Trophoblast cell (in vitro differentiated cells and primary cell): ENCODE measurements at regions not wholly inside any gene's neighbourhood (a gene's known extent, or its start where the extent isn't known, plus 50 kb on each side); places are given as distances from the start of the nearest gene placed in this dataset.
A peak's percentile ranks its signal among the peaks of the same experiment; 100 is the strongest.

ENCODE experiments used
- DNase-seq, 2 donors: peaks; one replicate each; pipeline ENCODE4 v3.0.0-alpha.2; 2016
- H2AFZ ChIP-seq: 2 replicates; pipeline ENCODE4 v1.6.1; 2013; ENCODE audit warnings: low read length, moderate library complexity, mild to moderate bottlenecking; ENCODE audit not compliant: insufficient read depth, poor library complexity
- H2AK5ac ChIP-seq: 2 replicates; pipeline ENCODE4 v1.6.1; 2013; ENCODE audit warnings: mild to moderate bottlenecking, low read length
- H2BK120ac ChIP-seq: 2 replicates; pipeline ENCODE4 v1.6.1; 2013; ENCODE audit warnings: low read length, mild to moderate bottlenecking, moderate library complexity; ENCODE audit not compliant: insufficient read depth, poor library complexity
- H2BK12ac ChIP-seq: 2 replicates; pipeline ENCODE4 v1.6.1; 2013; ENCODE audit warnings: mild to moderate bottlenecking, low read length, moderate library complexity
- H2BK5ac ChIP-seq: 2 replicates; pipeline ENCODE4 v1.6.1; 2013; ENCODE audit warnings: low read length, low read depth, moderate library complexity, mild to moderate bottlenecking; ENCODE audit not compliant: poor library complexity
- H3K14ac ChIP-seq: 2 replicates; pipeline ENCODE4 v1.6.1; 2013; ENCODE audit warnings: mild to moderate bottlenecking, low read length
- H3K18ac ChIP-seq: 2 replicates; pipeline ENCODE4 v1.6.1; 2013; ENCODE audit warnings: mild to moderate bottlenecking, low read length
- H3K23ac ChIP-seq: 2 replicates; pipeline ENCODE4 v1.6.1; 2013; ENCODE audit warnings: low read length
- H3K27ac ChIP-seq: 2 replicates; pipeline ENCODE4 v1.5.1; 2013; ENCODE audit warnings: low read depth, mild to moderate bottlenecking, inconsistent platforms, low read length, moderate library complexity
- H3K27me3 ChIP-seq: 2 replicates; pipeline ENCODE4 v1.6.1; 2013; ENCODE audit warnings: inconsistent platforms, mild to moderate bottlenecking, low read length, moderate library complexity; ENCODE audit not compliant: insufficient read depth
- H3K36me3 ChIP-seq, 2 experiments: 1 replicate in 1 of 2; 2 replicates in 1 of 2; pipeline ENCODE4 v1.6.1; 2013; ENCODE audit warnings: low read length in 2 of 2, mild to moderate bottlenecking in 2 of 2, moderate library complexity in 1 of 2; ENCODE audit not compliant: insufficient read depth in 2 of 2, control insufficient read depth in 1 of 2
- H3K4ac ChIP-seq: 2 replicates; pipeline ENCODE4 v1.6.1; 2013; ENCODE audit warnings: low read depth, mild to moderate bottlenecking, low read length, moderate library complexity
- H3K4me1 ChIP-seq, 2 experiments: 1 replicate in 1 of 2; 2 replicates in 1 of 2; pipeline ENCODE4 v1.6.1; 2013; ENCODE audit warnings: low read length in 2 of 2, mild to moderate bottlenecking in 2 of 2, moderate library complexity in 1 of 2; ENCODE audit not compliant: insufficient read depth in 2 of 2, control insufficient read depth in 1 of 2
- H3K4me2 ChIP-seq: 2 replicates; pipeline ENCODE4 v1.6.1; 2013; ENCODE audit warnings: inconsistent platforms, mild to moderate bottlenecking, low read length, moderate library complexity
- H3K4me3 ChIP-seq: 2 replicates; pipeline ENCODE4 v1.5.1; 2013; ENCODE audit warnings: mild to moderate bottlenecking, low read depth, low read length, inconsistent platforms
- H3K79me1 ChIP-seq: one replicate; pipeline ENCODE4 v1.6.1; 2013; ENCODE audit warnings: low read length
- H3K79me2 ChIP-seq: 2 replicates; pipeline ENCODE4 v1.6.1; 2013; ENCODE audit warnings: low read length, mild to moderate bottlenecking; ENCODE audit not compliant: control insufficient read depth, insufficient read depth, poor library complexity
- H3K9ac ChIP-seq: 2 replicates; pipeline ENCODE4 v1.6.1; 2013; ENCODE audit warnings: mild to moderate bottlenecking, low read length
- H3K9me3 ChIP-seq: 2 replicates; pipeline ENCODE4 v1.6.1; 2013; ENCODE audit warnings: low read depth, mild to moderate bottlenecking, control low read depth, inconsistent platforms, low read length; ENCODE audit not compliant: insufficient read depth
- H4K12ac ChIP-seq: 2 replicates; pipeline ENCODE4 v1.6.1; 2013; ENCODE audit warnings: low read depth, mild to moderate bottlenecking, low read length, moderate library complexity
- H4K8ac ChIP-seq: 2 replicates; pipeline ENCODE4 v1.6.1; 2013; ENCODE audit warnings: low read depth, mild to moderate bottlenecking, low read length, moderate library complexity
- H4K91ac ChIP-seq: one replicate; pipeline ENCODE4 v1.6.1; 2013; ENCODE audit warnings: low read depth, mild to moderate bottlenecking, low read length, moderate library complexity
- WGBS: extraction: QIAGEN DNeasy Blood & Tissue Kit; methylation state at CpG from one replicate; pipeline ENCODE4 v1.1.7; 2013; ENCODE audit warnings: missing lambda C conversion rate; ENCODE audit not compliant: insufficient read length, insufficient coverage; ENCODE audit errors: extremely low coverage; 5-methylcytosine and 5-hydroxymethylcytosine counted together

GRCh38 chr20:23272176-23273029 is 78.2 kb upstream of the NXT1 start:
- no peak overlapping the region for H4K12ac ChIP-seq
- no peak overlapping the region for H4K91ac ChIP-seq
- H3K4me1 ChIP-seq, result peaks cover 0 to 5% of the 10 kb centered on the region in 2 experiments
- no peak overlapping the region for H2AFZ ChIP-seq
- H2BK120ac ChIP-seq, result no peak overlapping the region
- H3K79me1 ChIP-seq, result no peaks in the 10 kb centered on the region
- H4K8ac ChIP-seq, result no peak overlapping the region
- no peak overlapping the region for H3K4me3 ChIP-seq
- H3K18ac ChIP-seq, result no peak overlapping the region
- no peak overlapping the region for H3K23ac ChIP-seq
- H3K9ac ChIP-seq, result no peak overlapping the region
- no CpG with 5 or more reads among the region's 6 CpGs for WGBS
- no peak overlapping the region for H3K4me2 ChIP-seq
- H3K27ac ChIP-seq, result no peak overlapping the region
- no peak overlapping the region for H2BK12ac ChIP-seq
- no peaks in the 10 kb centered on the region for H3K27me3 ChIP-seq
- DNase-seq, result no peak
- no peak overlapping the region for H3K14ac ChIP-seq
- H3K4ac ChIP-seq, result no peak overlapping the region
- peaks cover 12% of the 10 kb centered on the region for H3K9me3 ChIP-seq
- H2BK5ac ChIP-seq, result no peak overlapping the region
- no peaks in the 10 kb centered on the region for H3K79me2 ChIP-seq
- no peak overlapping the region for H2AK5ac ChIP-seq
- H3K36me3 ChIP-seq, result no peaks in the 10 kb centered on the region

GRCh38 chr20:23270382-23270911 is 80.1 kb upstream of the NXT1 start:
- Histone ChIP-seq H3K4me2 (no peak overlapping the region), H3K27me3 (no peaks in the 10 kb centered on the region), H3K9me3 (peaks cover 16% of the 10 kb centered on the region), H4K12ac (no peak overlapping the region), H3K14ac (no peak overlapping the region), H3K4me1 (peaks cover 0 to 5% of the 10 kb centered on the region in 2 experiments), H2AK5ac (no peak overlapping the region), H3K27ac (peak overlapping the region; percentile 36), H3K9ac (no peak overlapping the region), H2BK12ac (no peak overlapping the region), H3K79me1 (no peaks in the 10 kb centered on the region), H2BK5ac (no peak overlapping the region), H2AFZ (no peak overlapping the region), H4K91ac (no peak overlapping the region), H3K79me2 (no peaks in the 10 kb centered on the region), H3K4ac (no peak overlapping the region), H4K8ac (no peak overlapping the region), H2BK120ac (no peak overlapping the region), H3K36me3 (no peaks in the 10 kb centered on the region), H3K18ac (no peak overlapping the region), H3K4me3 (no peak overlapping the region), H3K23ac (no peak overlapping the region)
- peak; percentile 48 to 55 for DNase-seq
- no CpG with 5 or more reads among the region's 11 CpGs for WGBS

GRCh38 chr20:23269954-23270353 is 80.6 kb upstream of the NXT1 start:
- H4K91ac ChIP-seq, result no peak overlapping the region
- H2BK5ac ChIP-seq, result no peak overlapping the region
- no peak overlapping the region for H3K18ac ChIP-seq
- H2BK120ac ChIP-seq, result no peak overlapping the region
- H3K79me2 ChIP-seq, result no peaks in the 10 kb centered on the region
- H3K4me2 ChIP-seq, result no peak overlapping the region
- no peaks in the 10 kb centered on the region for H3K36me3 ChIP-seq
- no peak overlapping the region for H3K9ac ChIP-seq
- no peak overlapping the region for H2AFZ ChIP-seq
- DNase-seq, result no peak
- H3K79me1 ChIP-seq, result no peaks in the 10 kb centered on the region
- no peak overlapping the region for H3K23ac ChIP-seq
- WGBS, result no CpG with 5 or more reads among the region's 5 CpGs
- peak overlapping the region; percentile 36 for H3K27ac ChIP-seq
- H2AK5ac ChIP-seq, result no peak overlapping the region
- no peak overlapping the region for H3K4ac ChIP-seq
- H4K12ac ChIP-seq, result no peak overlapping the region
- no peak overlapping the region for H4K8ac ChIP-seq
- peaks cover 0 to 5% of the 10 kb centered on the region in 2 experiments for H3K4me1 ChIP-seq
- no peaks in the 10 kb centered on the region for H3K27me3 ChIP-seq
- H3K9me3 ChIP-seq, result peaks cover 16% of the 10 kb centered on the region
- no peak overlapping the region for H3K4me3 ChIP-seq
- H3K14ac ChIP-seq, result no peak overlapping the region
- no peak overlapping the region for H2BK12ac ChIP-seq

- Histone ChIP-seq H2BK12ac (no peak overlapping the region), H3K4ac (no peak overlapping the region), H3K9ac (no peak overlapping the region), H4K12ac (no peak overlapping the region), H3K18ac (no peak overlapping the region), H3K23ac (no peak overlapping the region), H3K79me1 (no peaks in the 10 kb centered on the region), H3K79me2 (no peaks in the 10 kb centered on the region), H3K4me2 (no peak overlapping the region), H4K8ac (no peak overlapping the region), H3K36me3 (no peaks in the 10 kb centered on the region), H3K4me1 (peaks cover 0 to 5% of the 10 kb centered on the region in 2 experiments), H2AFZ (no peak overlapping the region), H2BK5ac (no peak overlapping the region), H2BK120ac (no peak overlapping the region), H2AK5ac (no peak overlapping the region), H3K27ac (no peak overlapping the region), H3K27me3 (no peaks in the 10 kb centered on the region), H3K4me3 (no peak overlapping the region), H4K91ac (no peak overlapping the region), H3K9me3 (peaks cover 16% of the 10 kb centered on the region), H3K14ac (no peak overlapping the region)
- DNase-seq, result no peak
- no CpG with 5 or more reads among the region's 4 CpGs for WGBS
Observed at GRCh38 chr20:23268792-23269354, 81.7 kb upstream of the NXT1 start.
